Prostate gland (tissue), 2 donors: ENCODE measurements at regions not wholly inside any gene's neighbourhood (a gene's known extent, or its start where the extent isn't known, plus 50 kb on each side); places are given as distances from the start of the nearest gene placed in this dataset.

Experiments
- CTCF ChIP-seq, 4 experiments: fragments of 200-600 bp in 2 of 4; fragments of 450-650 bp in 2 of 4; sonication (generic) in 2 of 4; IDR thresholded peaks; 1 replicate in 3 of 4; 2 replicates in 1 of 4; pipeline ENCODE4 v1.5.1; 2016 to 2019; ENCODE audit warnings: antibody characterized with exemption in 4 of 4, mild to moderate bottlenecking in 2 of 4, moderate library complexity in 2 of 4
- POLR2A ChIP-seq: fragments of 450-650 bp; IDR thresholded peaks from one replicate; pipeline ENCODE4 v1.6.1; 2016; ENCODE audit warnings: antibody characterized with exemption, mild to moderate bottlenecking
- POLR2AphosphoS5 ChIP-seq: sonication (generic); formaldehyde crosslinking; IDR thresholded peaks from one replicate; pipeline ENCODE4 v1.6.1; 2017; ENCODE audit warnings: antibody characterized with exemption

DNA sequence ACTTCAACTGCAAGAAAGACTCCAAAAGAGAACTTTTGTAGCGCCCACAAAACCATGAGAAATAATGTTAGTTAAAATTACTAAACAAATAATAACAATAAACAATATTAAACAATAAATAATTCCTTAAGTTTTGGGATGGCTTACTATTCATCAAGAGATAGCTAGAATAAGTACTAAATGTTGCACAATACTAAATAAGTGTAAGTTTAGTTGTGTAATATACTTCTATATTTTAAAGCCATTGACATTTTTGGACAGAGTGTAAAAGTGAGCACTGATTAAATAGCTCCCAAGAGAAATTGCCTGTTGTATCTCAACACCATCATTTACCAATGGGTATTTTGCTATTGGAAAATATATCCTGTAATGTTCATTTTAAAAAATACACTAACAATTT, 166.7 kb downstream of the ALG10 start:
- TF ChIP-seq CTCF (IDR thresholded peaks at IDR 0.05), result no peak
- no peak for TF ChIP-seq POLR2A
- TF ChIP-seq POLR2AphosphoS5, result no peak
